Thyroid gland (tissue), 4 donors: ENCODE measurements at regions not wholly inside any gene's neighbourhood (a gene's known extent, or its start where the extent isn't known, plus 50 kb on each side); places are given as distances from the start of the nearest gene placed in this dataset.

Experiments
- CTCF ChIP-seq, 6 experiments: fragments of 200-600 bp in 3 of 6; fragments of 450-650 bp in 3 of 6; sonication (generic) in 3 of 6; IDR thresholded peaks; one replicate each; pipeline ENCODE4 v1.5.1; 2016 to 2019; ENCODE audit warnings: antibody characterized with exemption in 6 of 6, mild to moderate bottlenecking in 2 of 6, inconsistent platforms in 1 of 6, moderate library complexity in 1 of 6
- POLR2A ChIP-seq, 2 donors: fragments of 450-650 bp; IDR thresholded peaks; one replicate each; pipeline ENCODE4 v1.6.1; 2017; ENCODE audit warnings: antibody characterized with exemption in 2 of 2, mild to moderate bottlenecking in 2 of 2, moderate library complexity in 1 of 2

DNA sequence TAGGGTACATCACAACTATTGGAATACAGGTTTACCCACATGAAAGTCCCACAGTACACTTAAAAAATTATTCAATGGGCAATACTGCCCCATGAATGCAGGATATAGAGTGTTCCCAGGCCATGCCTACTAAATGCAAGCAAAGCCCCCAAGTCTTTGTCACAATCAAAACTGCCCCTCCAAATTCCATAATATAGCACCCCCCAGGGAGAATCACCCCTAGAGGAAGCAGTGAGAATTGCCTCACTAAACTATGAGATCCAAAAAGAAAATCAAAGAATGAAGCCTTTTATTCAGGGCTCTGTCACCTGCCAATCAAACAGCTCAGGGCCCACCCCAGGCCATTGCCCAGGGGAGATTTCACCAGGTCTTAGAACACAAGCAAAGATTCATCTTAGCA, 90.8 kb downstream of the ATPSCKMT start:
- TF ChIP-seq CTCF (IDR thresholded peaks at IDR 0.05) (no peak), POLR2A (IDR thresholded peaks at IDR 0.05) (no peak)
